Left ventricle myocardium inferior (tissue), 1 donor: ENCODE measurements at regions not wholly inside any gene's neighbourhood (a gene's known extent, or its start where the extent isn't known, plus 50 kb on each side); places are given as distances from the start of the nearest gene placed in this dataset.

Source experiments
- DNase-seq: peaks from one replicate; pipeline ENCODE4 v3.0.0-alpha.2; 2020
- H3K27ac ChIP-seq: fragments of 200-600 bp; replicated peaks from 2 replicates; pipeline ENCODE4 v1.8.0; 2021
- H3K27me3 ChIP-seq: fragments of 200-600 bp; 2 replicates; pipeline ENCODE4 v1.8.0; 2021; ENCODE audit warnings: low read depth
- H3K36me3 ChIP-seq: fragments of 200-600 bp; 2 replicates; pipeline ENCODE4 v1.8.0; 2021
- H3K4me1 ChIP-seq: fragments of 200-600 bp; 2 replicates; pipeline ENCODE4 v1.8.0; 2021
- H3K4me3 ChIP-seq: fragments of 200-600 bp; 2 replicates; pipeline ENCODE4 v1.8.0; 2021; ENCODE audit warnings: mild to moderate bottlenecking, moderate library complexity
- H3K9me3 ChIP-seq: fragments of 200-600 bp; replicated peaks from 2 replicates; pipeline ENCODE4 v1.8.0; 2021
- intact Hi-C: fragments of 100-400 bp; cut with micrococcal nuclease; formaldehyde crosslinking; loops from one replicate; pipeline ENCODE4 v1.11.0; 2022
- TF ChIP-seq, protein P1 (sequence below): fragments of 200-600 bp; IDR thresholded peaks from 2 replicates; pipeline ENCODE4 v1.8.0; 2021; ENCODE audit warnings: antibody characterized with exemption, mild to moderate bottlenecking, borderline replicate concordance
- donor health status: DM: no; HTN: yes; CAD: no; lungs with severe emphysema.

DNA sequence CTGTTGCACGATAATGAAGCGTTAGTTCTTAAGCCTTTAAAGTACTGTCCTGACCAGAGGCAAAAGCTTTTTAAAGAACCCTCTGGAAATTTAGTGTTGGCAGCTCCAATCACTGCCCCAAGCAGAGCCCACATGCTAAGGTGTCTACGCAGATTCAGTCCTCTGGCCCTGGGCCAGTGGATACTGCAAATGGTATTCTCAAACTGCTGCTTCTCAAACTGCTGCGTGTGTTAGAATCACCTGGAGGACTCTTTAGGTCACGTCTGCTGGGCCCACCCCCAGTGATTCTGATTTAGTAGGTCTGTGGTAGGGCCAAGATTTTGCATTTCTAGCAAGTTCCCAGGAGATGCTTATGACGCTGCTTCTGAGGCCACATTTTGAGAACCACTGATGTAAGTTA, 96.0 kb upstream of the CCDC28A start:
- TF ChIP-seq, protein P1, sequence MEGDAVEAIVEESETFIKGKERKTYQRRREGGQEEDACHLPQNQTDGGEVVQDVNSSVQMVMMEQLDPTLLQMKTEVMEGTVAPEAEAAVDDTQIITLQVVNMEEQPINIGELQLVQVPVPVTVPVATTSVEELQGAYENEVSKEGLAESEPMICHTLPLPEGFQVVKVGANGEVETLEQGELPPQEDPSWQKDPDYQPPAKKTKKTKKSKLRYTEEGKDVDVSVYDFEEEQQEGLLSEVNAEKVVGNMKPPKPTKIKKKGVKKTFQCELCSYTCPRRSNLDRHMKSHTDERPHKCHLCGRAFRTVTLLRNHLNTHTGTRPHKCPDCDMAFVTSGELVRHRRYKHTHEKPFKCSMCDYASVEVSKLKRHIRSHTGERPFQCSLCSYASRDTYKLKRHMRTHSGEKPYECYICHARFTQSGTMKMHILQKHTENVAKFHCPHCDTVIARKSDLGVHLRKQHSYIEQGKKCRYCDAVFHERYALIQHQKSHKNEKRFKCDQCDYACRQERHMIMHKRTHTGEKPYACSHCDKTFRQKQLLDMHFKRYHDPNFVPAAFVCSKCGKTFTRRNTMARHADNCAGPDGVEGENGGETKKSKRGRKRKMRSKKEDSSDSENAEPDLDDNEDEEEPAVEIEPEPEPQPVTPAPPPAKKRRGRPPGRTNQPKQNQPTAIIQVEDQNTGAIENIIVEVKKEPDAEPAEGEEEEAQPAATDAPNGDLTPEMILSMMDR, result no peak

DNA sequence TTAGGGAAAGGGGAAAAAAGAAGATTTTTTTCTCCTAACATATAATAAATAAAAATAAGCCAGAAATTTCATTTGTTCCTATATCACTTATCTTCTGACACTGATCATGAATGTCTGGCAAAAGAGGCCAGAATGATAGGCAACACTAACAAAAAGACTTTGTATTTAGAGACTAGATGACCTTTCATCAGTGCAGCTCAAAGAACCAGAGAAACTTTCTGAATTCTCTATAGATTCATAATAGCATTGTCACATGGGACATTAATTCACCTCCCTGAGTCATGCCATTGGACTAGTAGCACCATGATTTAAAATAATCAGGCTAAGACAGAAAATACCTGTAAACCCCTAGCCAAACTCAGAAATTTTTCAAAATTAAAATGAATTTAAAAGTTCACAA, 95.4 kb upstream of the CCDC28A start:
- no peaks in the 10 kb centered on the region for H3K9me3 ChIP-seq
- DNase-seq, result no peak
- no peak overlapping the region for H3K4me3 ChIP-seq
- no peaks in the 10 kb centered on the region for H3K27me3 ChIP-seq
- no peaks in the 10 kb centered on the region for H3K4me1 ChIP-seq
- H3K27ac ChIP-seq, result no peak overlapping the region
- TF ChIP-seq, protein P1, result no peak
- intact Hi-C loops, result no loop called here
- H3K36me3 ChIP-seq, result no peaks in the 10 kb centered on the region

More for the DNA sequence above, 96.0 kb upstream of the CCDC28A start:
- Histone ChIP-seq H3K27ac (no peak overlapping the region), H3K9me3 (no peaks in the 10 kb centered on the region), H3K27me3 (no peaks in the 10 kb centered on the region), H3K4me1 (no peaks in the 10 kb centered on the region), H3K36me3 (no peaks in the 10 kb centered on the region), H3K4me3 (no peak overlapping the region)
- intact Hi-C loops, result no loop called here
- DNase-seq, result no peak

DNA sequence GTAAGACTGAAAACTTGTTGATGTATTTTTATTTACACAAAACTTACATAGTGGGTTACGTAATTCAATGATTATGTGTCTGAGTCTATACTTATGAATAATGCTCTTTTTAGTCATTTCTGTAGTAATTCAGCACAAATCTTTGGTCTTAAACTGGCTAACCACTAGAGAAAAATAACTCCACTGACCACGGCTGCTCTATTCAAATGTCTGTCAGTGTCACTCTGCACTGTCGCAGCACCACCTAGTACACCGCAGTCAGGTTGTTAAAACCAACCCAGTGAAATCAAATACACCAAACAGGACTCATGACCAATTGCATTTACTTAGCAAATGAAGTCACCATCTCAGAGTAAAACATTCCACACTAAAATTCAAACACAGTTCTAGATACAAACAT, 93.5 kb upstream of the CCDC28A start:
- TF ChIP-seq, protein P1, result no peak
- Histone ChIP-seq H3K36me3 (no peaks in the 10 kb centered on the region), H3K4me1 (no peaks in the 10 kb centered on the region), H3K27ac (no peak overlapping the region), H3K9me3 (no peaks in the 10 kb centered on the region), H3K27me3 (no peaks in the 10 kb centered on the region), H3K4me3 (no peak overlapping the region)
- intact Hi-C loops, result no loop called here
- no peak for DNase-seq

DNA sequence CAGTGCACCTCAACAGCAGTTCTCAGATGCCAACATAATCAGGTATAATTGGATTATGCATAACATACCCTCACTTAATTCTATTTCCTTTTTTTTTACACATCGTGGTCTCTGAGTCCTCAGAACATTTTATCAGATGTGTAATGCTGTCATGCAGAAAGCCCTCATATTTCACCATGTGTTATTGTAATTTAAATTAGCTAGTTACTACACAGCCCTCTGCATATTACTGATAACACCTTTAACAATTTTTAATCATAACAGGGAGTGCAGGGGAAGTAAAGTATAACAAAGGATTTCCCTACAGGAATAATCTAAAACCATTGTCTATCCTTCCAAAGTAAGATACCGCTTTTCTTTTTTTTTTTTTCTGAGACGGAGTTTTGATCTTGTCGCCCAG, 91.9 kb upstream of the CCDC28A start:
- no peaks in the 10 kb centered on the region for H3K27me3 ChIP-seq
- no peaks in the 10 kb centered on the region for H3K4me1 ChIP-seq
- H3K9me3 ChIP-seq, result no peaks in the 10 kb centered on the region
- H3K27ac ChIP-seq, result no peak overlapping the region
- H3K36me3 ChIP-seq, result no peaks in the 10 kb centered on the region
- no peak overlapping the region for H3K4me3 ChIP-seq
- no peak for DNase-seq
- TF ChIP-seq, protein P1, result no peak
- intact Hi-C loops, result no loop called here

DNA sequence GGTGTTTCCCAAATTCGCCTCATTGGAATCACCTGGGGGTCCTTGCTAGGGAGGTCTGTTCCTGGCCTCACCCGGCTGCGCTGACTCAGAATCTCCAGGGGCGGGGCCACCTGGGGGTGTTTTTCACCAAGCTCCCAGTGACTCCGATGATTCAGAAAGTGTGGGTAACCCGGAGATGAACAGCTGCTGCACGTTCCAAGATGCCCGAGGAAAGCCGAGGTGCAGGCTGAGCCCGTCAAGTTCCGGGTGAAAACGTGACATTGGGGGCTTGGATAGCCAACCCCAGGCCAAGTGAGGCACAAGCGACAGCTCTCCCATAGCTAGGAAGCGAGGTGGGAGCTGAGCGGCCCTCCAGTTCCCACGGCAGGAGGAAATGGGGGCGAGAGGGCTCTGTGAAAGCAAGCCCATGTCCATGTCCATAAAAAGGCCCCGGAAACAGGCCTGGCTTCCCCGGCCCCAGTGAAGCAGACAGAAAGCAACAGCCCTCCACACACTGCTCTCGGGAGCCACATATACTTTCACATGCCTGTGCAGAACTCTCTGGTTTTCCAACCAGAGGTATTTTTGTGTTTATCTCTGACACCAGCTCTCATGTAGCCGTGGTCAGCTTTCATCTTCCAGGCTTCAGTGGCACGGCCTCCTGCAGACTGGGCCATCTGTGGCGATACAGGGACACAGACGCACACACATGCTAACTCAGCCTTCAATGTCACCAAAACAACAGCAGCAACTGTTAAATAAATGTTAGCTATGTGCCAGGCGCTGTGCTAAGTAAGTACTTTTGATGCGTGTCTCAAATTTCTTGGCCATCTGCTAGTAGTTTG, 90.7 kb upstream of the CCDC28A start:
- no peak for DNase-seq
- Histone ChIP-seq H3K4me3 (no peak overlapping the region), H3K27me3 (no peaks in the 10 kb centered on the region), H3K4me1 (no peaks in the 10 kb centered on the region), H3K9me3 (no peaks in the 10 kb centered on the region), H3K36me3 (no peaks in the 10 kb centered on the region), H3K27ac (peak overlapping the region; percentile 22)
- TF ChIP-seq, protein P1, result no peak
- intact Hi-C loops, result no loop called here
